Stimulated activated CD4-positive, alpha-beta T cell treated with anti-CD3 and anti-CD28 coated beads, Interleukin-4, amount 100 ng/mL, for 48 hours (primary cell): ENCODE measurements at regions not wholly inside any gene's neighbourhood (a gene's known extent, or its start where the extent isn't known, plus 50 kb on each side); places are given as distances from the start of the nearest gene placed in this dataset.
"Not testable (repeated sequence)": the region's sequence is repeated elsewhere in the genome, so short reads cannot be mapped to it uniquely, and the experiment has no call there.

Experiments used
- DNase-seq, 2 donors: peaks; one replicate each; pipeline ENCODE4 v3.0.0-alpha.2; 2020; ENCODE audit warnings: low read depth in 2 of 2

DNA sequence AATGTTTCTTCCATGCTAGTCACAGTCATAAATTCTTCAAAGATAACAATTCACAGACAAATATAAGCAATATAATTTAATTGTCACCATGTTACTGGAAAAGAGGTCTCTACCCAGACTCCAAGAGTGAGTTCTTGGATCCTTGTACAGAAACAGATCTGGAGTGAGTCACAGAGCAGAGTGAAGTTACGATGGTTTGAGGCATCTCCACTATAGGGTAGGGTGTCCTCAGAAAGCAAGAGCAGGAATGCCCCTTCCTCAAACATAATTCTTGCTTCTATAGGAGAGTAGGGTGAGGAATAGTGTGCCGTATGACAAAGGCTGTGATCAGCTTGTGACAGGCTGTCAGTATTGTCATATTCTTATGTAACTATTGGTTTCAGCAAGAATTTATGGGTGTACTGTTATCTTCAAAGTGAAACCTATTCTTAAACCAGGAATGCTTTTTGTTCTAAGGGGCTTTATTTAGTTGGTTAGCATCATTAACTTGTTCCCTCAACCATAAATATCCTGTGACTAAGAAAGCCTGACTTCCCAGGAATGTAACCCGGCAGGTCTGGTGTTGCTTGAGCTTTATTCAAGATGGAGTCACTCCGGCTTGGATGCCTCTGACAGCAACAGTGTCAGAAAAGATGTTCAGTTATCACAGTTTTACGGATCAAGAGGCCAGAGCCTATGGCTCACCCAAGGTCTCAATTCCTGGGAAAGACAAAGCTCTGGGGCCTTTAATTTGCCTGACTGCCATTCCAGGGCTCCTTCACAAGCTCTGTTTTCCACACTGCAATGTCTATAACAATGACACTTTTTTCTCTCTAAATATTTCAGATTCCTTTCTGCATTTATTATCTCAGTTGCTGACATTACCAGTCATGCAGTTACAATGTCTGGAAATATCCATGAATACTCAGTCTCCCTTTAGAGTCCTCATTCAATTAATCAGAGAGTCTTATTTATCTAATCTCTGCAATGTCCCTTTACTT lies 298.6 kb downstream of the C6orf118 start:
- DNase-seq = no peak

DNA sequence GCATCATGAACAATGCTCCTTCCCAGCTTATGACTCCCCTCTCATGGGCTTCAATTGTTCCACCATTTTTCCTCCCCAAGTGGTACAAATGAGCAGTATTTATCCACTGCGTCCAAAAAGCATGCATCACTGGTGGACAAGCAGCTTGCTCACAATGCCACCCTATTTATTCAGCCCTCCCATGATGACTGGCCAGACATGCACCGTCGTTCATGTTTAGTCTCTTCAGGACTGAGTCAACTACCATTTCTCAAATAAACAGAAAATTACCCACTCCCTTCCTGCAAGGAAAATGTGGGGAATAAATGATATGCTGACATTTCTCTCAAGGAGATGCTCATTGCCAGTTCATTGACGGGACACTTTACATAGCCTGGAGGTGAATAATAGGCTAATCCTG lies 300.4 kb downstream of the C6orf118 start:
- no peak for DNase-seq

DNA sequence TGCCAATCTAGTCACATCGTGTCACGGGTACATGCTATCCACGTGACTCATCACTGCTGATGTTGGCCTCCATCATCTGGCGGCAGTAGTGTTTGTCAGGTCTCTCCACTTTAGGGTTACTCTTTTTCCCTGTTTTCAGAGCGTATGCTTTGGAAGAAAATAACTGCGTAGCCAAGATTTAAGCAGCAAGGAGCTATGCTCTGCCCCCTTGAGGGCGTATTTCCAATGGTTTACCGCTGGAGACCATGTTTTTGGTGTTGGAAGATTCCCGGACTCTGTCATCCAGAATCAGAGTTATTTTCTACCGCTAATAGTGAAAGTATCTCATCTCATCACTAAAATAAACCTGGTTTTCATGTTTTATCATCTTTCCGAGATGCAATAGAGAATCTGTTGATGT lies 306.5 kb downstream of the C6orf118 start:
- no peak for DNase-seq

DNA sequence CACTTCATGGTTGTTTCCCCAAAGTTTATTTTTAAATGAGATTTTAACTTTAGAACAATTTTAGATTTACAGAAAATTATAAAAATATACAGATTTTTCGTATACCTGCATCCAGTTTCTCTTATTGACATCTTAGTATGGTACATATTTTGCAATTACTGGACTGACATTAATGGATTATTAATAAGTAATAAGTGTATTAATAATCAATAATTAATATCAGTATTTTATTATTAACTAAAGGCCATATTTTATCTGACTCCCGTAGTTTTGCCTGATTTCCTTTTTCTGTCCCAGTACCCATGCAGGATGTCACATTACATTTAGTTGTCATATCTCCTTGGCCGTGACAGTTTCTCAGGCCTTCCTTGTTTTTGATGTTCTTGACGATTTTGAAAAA lies 307.0 kb downstream of the C6orf118 start:
- no peak for DNase-seq

DNA sequence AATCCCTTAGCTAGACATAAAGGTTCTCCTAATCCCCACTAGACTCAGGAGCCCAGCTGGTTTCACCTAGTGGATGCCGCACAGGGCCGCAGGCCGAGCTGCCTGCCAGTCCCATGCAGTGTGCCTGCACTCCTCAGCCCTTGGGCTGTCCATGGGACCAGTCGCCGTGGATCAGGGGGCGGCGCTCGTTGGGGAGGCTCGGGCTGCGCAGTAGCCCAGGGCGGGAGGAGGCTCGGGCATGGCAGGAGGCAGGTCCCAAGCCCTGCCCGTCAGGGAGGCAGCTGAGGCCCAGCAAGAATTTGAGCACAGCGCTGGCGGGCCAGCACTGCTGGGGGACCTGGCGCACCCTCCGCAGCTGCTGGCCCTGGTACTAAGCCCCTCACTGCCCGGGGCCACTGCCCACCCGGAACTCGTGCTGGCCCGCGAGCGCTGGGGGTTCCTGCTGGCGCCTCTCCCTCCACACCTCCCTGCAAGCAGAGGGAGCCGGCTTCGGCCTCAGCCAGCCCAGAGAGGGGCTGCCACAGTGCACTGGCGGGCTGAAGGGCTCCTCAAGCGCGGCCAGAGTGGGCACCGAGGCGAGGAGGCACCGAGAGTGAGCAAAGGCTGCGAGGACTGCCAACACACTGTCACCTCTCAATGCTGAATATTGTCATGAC lies 307.8 kb downstream of the C6orf118 start:
- DNase-seq = no peak

DNA sequence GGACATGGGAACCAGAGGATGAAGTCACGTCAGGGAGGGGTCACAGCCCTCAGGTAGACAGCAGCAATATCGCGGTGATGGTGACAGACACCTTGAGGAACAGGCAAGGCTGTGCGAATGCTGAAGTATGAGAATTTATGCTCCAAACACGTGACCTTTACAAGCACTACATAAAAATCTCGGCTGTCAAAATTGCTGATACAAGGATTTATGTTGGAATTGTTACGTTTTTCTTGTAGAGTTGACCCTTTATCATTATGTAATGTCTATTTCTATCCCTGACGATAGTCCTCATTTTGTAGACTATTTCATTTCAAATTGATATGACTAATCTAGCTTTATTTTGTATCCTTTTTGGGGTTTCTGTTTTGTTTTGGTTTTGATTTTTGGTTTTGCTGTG lies 311.1 kb downstream of the C6orf118 start:
- DNase-seq = no peak

DNA sequence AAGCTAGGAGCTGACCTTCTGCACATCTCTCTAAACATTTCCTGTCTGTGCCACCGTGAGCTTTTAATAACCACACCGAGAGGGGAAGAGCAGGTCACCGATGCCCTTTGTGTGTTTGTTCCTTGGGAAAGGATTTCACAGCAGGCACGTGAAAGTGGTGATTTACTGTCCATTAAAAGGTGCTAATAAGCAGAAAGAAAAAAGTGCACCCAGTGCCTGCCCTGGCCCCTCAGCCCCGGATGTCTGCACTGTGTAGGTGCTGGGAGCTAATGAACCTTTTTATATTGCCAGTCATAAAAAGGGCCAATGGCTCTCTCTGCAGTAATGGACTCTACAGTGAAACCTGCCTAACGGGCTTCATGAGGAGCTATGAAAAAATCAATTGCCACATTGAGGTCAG lies 312.6 kb downstream of the C6orf118 start:
- DNase-seq = no peak

DNA sequence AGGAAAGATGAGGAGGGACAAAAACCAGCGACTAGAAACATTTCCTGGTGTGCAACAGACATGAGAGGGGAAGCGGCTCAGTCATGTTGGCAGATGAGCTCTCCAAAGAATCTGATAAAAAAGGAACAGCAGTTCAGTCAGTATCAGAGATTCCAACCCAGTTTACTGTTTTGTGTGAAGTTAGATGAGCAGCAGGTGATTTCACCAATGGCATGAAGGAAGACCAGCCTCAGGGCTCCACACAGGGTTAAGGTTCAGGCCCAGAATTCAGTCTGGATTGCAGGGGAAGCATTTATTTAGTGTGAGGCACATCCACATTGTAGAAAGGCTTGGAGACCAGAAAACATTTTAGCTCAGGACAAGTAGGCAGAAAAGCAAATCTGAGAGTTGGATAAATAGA lies 317.8 kb downstream of the C6orf118 start:
- no peak for DNase-seq

DNA sequence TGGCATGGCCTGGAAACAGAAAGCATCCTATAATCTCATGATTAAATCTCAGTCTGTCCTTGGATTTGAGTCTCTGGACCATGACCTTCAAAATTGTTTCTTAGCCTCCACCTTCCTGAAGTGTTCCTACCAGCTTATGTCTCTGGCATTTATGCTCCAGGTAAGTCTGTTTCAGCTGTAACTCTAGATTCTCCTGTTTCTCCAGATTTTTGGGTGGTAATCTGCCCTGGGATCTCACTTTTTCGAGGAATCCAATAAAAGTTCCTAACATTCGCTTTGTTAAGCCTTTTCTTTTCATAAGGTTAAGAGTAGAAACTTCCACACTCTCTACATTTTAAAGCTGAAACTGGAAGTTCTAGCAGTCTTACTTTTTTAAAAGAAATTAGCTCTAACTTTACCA lies 318.5 kb downstream of the C6orf118 start:
- DNase-seq = no peak

DNA sequence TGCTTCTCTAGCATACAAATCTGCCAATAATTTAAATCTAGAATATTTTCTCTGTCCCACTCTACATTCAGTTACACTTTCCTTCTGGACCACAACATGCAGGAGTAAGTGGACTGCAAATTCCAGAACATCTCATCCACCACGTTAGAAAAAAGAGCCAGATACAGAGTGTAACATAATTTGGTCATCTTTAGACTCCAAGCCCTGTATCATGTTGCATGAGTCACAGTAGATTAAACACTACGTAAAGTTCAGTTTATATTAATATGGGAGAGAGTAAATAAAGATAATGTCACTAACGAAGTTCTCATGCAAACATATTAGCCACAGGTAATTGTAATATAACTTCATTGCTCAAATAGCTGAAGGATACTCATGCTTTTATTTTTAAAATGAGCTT lies 327.0 kb downstream of the C6orf118 start:
- no peak for DNase-seq

DNA sequence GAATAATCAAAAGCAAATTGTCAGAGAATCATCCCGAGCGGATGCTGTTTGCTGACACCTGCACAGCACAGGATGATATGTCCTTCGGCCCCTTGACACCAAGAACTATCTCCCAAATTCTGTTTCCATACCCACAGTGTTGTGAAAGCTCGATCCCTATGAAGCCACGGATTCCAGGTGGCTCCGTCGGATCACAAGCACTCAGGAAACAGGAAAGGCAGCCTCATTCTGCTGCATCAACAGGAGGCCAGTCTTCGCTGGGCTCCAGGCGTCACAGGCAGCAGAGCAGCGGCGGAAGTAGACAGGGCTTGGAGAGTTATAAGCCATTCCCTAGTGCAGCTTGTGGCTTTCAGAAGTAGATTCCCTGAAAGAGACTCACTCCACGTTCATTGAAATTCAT lies 342.3 kb downstream of the C6orf118 start:
- DNase-seq = no peak

DNA sequence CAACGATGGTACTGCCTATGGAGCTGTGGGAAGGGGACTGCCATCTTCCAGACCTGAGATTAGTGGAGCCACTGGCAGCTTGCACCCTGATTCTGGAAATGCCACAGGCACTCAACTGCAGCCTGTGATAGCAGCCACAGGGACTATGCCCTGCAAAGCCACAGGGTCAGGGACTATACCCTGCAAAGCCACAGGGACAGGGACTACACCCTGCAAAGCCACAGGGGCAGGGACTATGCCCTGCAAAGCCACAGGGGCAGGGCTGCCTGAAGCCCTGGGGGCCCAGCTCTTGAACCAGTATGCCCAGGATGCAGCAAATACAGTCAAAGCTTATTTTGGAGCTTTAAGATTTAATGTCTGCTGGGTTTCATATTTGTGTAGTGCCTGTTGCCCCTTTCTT lies 346.6 kb downstream of the C6orf118 start:
- DNase-seq = no peak

DNA sequence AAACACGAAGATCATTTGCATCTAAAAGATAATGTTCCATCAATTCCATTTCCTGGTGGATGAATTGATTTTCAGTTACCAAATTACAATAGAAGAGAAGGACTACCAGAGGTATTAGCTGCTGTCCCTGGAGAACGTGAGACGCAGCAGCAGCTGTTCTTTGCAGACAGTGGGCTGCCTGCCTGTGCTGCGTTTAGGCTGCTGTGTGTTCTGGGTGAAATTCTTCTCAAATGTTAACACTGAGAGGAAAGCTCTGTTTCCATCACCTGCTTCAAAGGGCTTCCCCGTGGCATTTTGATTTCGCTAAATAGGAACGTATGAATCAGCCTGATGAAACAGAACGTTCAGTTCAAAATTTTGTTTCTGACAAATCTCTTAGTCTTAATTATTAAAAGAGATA lies 362.2 kb downstream of the C6orf118 start:
- no peak for DNase-seq

DNA sequence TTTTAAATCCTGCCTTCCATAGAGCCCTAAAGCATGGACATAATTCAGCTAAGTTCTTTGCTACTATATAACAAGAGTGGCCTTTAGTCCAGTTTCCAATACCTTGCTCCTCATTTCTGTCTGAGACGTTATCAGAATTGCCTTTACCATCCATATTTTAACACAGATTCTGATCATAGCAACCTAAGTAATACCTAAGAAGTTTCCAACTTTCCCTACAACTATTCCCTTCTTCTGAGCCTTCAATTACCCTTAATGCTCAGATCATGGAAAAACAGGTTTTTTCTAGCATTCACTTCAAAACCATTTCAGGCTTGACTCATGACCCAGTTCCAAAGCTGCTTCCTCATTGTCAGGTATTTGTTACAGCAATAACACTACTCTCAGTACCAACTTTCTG lies 367.1 kb downstream of the C6orf118 start:
- DNase-seq = no peak

DNA sequence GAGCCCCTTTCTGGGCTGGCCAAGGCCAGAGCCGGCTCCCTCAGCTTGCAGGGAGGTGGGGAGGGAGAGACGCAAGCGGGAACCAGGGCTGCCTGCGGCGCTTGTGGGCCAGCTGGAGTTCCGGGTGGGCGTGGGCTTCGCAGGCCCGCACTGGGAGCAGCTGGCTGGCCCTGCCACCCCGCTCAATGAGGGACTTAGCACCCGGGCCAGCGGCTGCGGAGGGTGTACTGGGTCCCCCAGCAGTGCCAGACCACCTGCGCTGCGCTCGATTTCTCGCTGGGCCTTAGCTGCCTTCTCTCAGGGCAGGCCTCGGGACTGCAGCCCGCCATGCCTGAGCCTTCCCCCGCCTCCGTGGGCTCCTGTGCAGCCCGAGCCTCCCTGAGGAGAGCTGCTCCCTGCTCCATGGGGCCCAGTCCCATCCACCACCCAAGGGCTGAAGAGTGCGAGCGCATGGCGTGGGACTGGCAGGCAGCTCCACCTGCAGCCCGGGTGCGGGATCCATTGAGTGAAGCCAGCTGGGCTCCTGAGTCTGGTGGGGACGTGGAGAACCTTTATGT lies 376.1 kb downstream of the C6orf118 start:
- DNase-seq = not testable (repeated sequence)

DNA sequence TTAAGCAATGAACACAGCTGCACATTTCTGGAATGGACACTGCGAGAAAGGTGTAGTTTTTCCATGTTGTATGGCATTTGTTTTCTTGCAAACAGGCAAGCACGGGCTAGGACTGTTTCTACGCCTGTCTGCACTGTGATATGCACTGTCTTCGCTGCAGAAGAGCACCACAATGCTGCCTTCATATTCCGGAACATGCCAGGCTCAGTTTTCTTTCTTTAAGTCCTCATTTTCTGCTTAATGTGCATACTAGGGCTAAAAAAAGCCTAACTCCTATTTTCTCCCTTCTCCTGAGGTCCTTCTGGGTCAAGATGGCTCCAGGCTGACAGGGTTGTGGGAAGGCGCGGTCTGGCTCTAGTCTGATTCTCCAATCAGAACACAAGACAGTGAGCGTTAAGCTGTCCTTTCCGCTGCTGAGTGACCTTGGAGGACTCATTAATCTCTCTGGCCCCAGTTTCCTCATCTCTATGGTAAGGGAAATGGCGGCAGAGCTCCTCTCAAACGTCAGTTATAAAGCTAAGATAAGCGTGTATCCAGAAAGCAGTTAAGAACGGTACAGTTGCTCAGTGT lies 379.9 kb downstream of the C6orf118 start:
- no peak for DNase-seq

DNA sequence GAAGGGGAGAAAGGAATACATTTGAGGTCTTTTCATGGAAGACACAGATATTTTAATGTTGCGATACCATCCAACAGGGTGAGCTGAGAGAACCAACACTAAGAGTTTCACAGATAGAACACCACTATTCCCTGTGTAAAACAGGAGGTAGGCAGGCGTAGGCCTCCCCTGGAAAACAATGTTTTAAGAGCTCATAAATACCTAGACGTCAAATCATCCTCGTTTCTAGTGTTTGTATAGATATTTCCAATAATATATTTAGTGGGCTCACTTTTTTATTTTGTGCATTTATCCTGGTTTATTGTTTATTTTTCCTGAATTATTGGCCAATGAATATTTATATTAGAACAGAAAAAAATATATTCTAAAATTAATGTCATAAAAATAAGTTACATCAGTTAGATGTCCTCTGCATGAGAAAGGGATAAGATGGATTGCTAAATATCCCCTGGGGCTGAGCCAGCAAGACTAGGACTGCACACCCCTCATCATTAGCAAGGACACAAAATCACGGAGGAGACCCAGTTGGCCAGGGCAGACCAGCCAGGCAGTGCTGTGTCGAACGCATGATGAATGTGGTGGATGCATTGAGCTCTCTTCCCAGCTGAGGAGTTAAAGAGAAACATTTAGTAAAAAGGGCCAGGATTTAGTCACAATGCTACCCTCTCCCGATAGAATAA lies 380.5 kb downstream of the C6orf118 start:
- DNase-seq = no peak

DNA sequence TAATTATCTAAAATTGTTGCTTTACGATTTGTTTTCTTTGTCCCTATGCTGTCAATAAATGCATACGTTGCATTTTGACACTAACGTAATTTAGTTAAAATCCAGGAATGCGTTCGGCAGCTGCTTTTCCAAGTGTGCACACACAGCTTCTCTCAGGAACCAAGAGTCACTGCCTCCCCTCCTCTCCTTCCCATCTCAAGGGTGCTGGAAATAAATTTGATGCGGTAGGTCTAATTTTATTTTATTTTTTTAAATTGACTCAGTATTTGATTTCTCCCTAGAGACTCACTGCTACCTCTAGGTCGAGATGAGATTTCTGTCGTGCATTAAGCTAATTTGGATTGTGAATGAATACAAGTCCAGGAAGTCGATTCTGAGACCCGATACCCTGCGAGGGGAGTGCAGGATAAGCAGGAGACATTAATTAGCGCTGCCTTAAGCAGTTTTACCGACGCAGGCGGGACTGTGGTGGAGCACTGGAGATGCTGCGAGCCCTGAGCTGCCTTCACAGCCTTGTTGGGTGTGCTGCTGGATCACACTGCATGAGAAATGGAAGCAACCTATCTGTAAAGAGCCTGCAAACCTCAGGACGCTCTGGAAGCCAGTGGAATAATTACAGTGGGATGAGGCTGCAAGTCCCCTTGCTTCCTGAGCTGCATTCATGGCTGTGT lies 381.2 kb downstream of the C6orf118 start:
- no peak for DNase-seq

DNA sequence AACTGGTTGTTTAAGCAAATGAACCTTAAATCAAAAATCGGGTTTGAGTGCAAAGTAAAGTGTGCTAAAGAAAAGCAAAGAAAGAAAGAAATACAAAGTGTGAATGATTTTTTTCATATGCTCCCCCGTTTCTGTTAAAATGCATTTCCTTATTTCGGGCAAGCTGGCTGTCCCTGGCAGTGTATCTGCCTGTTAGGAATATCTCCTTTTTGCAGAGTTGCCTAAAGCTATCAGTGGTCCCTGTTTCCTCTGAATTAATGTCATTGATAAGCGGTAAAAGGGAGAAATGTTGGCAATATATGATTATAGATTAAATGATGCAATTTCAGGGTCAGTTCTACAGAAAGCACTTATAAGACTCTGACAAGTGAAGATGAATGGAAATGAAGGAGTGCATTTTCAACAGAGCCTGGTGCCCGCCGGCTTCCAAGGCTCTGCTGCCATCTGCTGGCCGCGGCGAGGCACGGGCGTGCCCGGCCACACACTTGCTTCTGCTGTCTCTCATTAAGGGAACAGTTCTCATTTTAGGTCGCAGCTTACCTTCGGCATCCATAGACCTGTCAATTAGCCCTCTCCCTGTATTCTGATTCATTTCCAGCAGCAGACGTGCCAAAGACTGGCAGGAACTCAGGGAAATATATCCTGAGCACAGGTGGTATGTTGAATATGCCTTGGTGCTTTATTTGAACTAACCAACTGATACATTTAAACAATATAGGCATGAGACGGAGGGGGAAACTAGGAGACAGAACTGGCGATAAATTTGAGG lies 381.9 kb downstream of the C6orf118 start:
- peak; percentile 41 to 48 for DNase-seq

DNA sequence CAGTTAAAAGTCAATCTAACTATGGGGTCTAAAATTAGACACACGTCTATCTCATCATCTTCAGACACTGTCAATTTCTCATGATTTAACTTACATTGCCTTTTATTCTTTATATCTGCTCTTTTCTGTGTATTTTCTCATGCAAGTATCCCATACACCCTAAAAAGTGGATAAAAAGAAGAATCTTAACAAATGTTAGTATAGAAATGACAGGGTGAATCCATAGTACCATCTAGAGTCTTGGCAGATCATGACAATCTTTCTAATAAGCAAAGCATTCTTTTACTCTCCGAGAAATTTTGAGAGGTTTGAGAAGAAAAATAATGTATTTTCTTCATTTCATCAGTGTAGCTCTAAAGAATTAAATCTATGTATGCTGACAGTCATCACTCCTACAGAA lies 382.7 kb downstream of the C6orf118 start:
- DNase-seq = no peak
